Ishikawa (cell line): ENCODE measurements at regions not wholly inside any gene's neighbourhood (a gene's known extent, or its start where the extent isn't known, plus 50 kb on each side); places are given as distances from the start of the nearest gene placed in this dataset.

ENCODE experiments used
- CEBPB ChIP-seq: IDR thresholded peaks from 2 replicates; pipeline ENCODE4 v1.6.1; 2012
- CREB1 ChIP-seq: IDR thresholded peaks from 2 replicates; pipeline ENCODE4 v1.6.1; 2012; ENCODE audit warnings: low read depth
- EGR1 ChIP-seq: IDR thresholded peaks from 2 replicates; pipeline ENCODE4 v1.6.1; 2012
- EP300 ChIP-seq: IDR thresholded peaks from 2 replicates; pipeline ENCODE4 v1.6.1; 2012; ENCODE audit warnings: borderline replicate concordance
- FOXM1 ChIP-seq: IDR thresholded peaks from 2 replicates; pipeline ENCODE4 v1.6.1; 2012; ENCODE audit warnings: low read depth, borderline replicate concordance
- MAX ChIP-seq: IDR thresholded peaks from 2 replicates; pipeline ENCODE4 v1.6.1; 2012
- NFIC ChIP-seq: IDR thresholded peaks from 2 replicates; pipeline ENCODE4 v1.6.1; 2012
- RAD21 ChIP-seq: IDR thresholded peaks from 2 replicates; pipeline ENCODE4 v1.6.1; 2012; ENCODE audit warnings: low read depth
- TAF1 ChIP-seq: IDR thresholded peaks from 2 replicates; pipeline ENCODE4 v1.6.1; 2012; ENCODE audit warnings: low read depth, mild to moderate bottlenecking
- TCF12 ChIP-seq: IDR thresholded peaks from 2 replicates; pipeline ENCODE4 v1.6.1; 2012; ENCODE audit warnings: low read depth
- TEAD4 ChIP-seq: IDR thresholded peaks from 2 replicates; pipeline ENCODE4 v1.6.1; 2012
- YY1 ChIP-seq: IDR thresholded peaks from 2 replicates; pipeline ENCODE4 v1.6.1; 2012; ENCODE audit warnings: low read depth
- ZBTB7A ChIP-seq: IDR thresholded peaks from 2 replicates; pipeline ENCODE4 v1.6.1; 2012; ENCODE audit warnings: low read depth
- TF ChIP-seq, protein P1 (sequence below): IDR thresholded peaks from 2 replicates; pipeline ENCODE4 v1.6.1; 2012
- TF ChIP-seq, protein P2 (sequence below): IDR thresholded peaks from 2 replicates; pipeline ENCODE4 v1.6.1; 2012; ENCODE audit warnings: low read depth, mild to moderate bottlenecking

DNA sequence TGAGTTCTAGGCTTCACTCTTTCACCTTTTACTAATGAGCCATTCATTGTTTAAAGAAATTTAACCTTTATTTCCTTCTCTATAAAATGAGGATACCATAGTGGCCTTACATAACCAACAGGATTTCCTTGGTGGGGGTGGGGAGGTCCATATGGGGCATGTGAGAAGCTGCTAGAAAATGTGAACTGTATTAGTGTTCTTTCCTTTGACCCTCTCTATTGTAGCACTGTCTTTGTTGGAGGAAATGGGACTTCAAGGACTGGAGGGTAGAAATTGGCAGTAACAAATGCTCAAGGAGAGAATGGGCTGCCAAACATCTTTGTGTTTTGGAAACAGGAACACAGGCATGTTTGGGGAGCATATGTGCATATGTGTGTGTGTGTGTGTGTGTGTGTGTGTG lies 468.7 kb upstream of the ZEB2 start:
- TF ChIP-seq, protein P1, sequence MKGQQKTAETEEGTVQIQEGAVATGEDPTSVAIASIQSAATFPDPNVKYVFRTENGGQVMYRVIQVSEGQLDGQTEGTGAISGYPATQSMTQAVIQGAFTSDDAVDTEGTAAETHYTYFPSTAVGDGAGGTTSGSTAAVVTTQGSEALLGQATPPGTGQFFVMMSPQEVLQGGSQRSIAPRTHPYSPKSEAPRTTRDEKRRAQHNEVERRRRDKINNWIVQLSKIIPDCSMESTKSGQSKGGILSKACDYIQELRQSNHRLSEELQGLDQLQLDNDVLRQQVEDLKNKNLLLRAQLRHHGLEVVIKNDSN, result no peak
- TF ChIP-seq CEBPB, result no peak
- TF ChIP-seq TCF12, result no peak
- TF ChIP-seq EP300, result no peak
- no peak for TF ChIP-seq TEAD4
- TF ChIP-seq, protein P2, sequence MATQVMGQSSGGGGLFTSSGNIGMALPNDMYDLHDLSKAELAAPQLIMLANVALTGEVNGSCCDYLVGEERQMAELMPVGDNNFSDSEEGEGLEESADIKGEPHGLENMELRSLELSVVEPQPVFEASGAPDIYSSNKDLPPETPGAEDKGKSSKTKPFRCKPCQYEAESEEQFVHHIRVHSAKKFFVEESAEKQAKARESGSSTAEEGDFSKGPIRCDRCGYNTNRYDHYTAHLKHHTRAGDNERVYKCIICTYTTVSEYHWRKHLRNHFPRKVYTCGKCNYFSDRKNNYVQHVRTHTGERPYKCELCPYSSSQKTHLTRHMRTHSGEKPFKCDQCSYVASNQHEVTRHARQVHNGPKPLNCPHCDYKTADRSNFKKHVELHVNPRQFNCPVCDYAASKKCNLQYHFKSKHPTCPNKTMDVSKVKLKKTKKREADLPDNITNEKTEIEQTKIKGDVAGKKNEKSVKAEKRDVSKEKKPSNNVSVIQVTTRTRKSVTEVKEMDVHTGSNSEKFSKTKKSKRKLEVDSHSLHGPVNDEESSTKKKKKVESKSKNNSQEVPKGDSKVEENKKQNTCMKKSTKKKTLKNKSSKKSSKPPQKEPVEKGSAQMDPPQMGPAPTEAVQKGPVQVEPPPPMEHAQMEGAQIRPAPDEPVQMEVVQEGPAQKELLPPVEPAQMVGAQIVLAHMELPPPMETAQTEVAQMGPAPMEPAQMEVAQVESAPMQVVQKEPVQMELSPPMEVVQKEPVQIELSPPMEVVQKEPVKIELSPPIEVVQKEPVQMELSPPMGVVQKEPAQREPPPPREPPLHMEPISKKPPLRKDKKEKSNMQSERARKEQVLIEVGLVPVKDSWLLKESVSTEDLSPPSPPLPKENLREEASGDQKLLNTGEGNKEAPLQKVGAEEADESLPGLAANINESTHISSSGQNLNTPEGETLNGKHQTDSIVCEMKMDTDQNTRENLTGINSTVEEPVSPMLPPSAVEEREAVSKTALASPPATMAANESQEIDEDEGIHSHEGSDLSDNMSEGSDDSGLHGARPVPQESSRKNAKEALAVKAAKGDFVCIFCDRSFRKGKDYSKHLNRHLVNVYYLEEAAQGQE, result no peak
- TF ChIP-seq YY1, result no peak
- no peak for TF ChIP-seq EGR1
- no peak for TF ChIP-seq CREB1
- no peak for TF ChIP-seq MAX
- TF ChIP-seq FOXM1, result no peak
- no peak for TF ChIP-seq TAF1
- no peak for TF ChIP-seq RAD21
- no peak for TF ChIP-seq NFIC
- no peak for TF ChIP-seq ZBTB7A

- TF ChIP-seq EP300 (no peak), MAX (no peak)
- TF ChIP-seq, protein P2, result no peak
Measured at GRCh38 chr2:144986691-144987090, 466.8 kb upstream of the ZEB2 start.

GRCh38 chr2:144984038-144984437 lies 464.1 kb upstream of the ZEB2 start:
- no peak for TF ChIP-seq YY1
- TF ChIP-seq, protein P1, result no peak
- TF ChIP-seq EP300, result no peak
- no peak for TF ChIP-seq FOXM1
- TF ChIP-seq MAX, result no peak
- no peak for TF ChIP-seq TEAD4
- TF ChIP-seq CREB1, result no peak
- TF ChIP-seq NFIC, result no peak
- TF ChIP-seq TCF12, result no peak
- TF ChIP-seq TAF1, result no peak
- no peak for TF ChIP-seq EGR1
- no peak for TF ChIP-seq CEBPB
- no peak for TF ChIP-seq RAD21
- TF ChIP-seq, protein P2, result no peak
- TF ChIP-seq ZBTB7A, result no peak

- TF ChIP-seq MAX (no peak), NFIC (no peak), CREB1 (no peak), EP300 (no peak), TEAD4 (no peak), ZBTB7A (no peak), EGR1 (no peak), YY1 (no peak), TAF1 (no peak), RAD21 (no peak), TCF12 (no peak), FOXM1 (no peak), CEBPB (no peak)
- TF ChIP-seq, protein P1, result no peak
- TF ChIP-seq, protein P2, result no peak
Measured at GRCh38 chr2:144983107-144983506, 463.2 kb upstream of the ZEB2 start.
